ENCODE measurements at regions not wholly inside any gene's neighbourhood (a gene's known extent, or its start where the extent isn't known, plus 50 kb on each side); places are given as distances from the start of the nearest gene placed in this dataset.

GRCh38 chr2:7424481-7424880, 507.3 kb downstream of the RNF144A start:
- TF ChIP-seq ZNF274 (IDR thresholded peaks at IDR 0.05; ENCODE audit: low read depth, low read length) (no peak), SUZ12 (IDR thresholded peaks at IDR 0.05; ENCODE audit: extremely low read depth, insufficient read depth, insufficient read length) (no peak)

Measured in NT2/D1 (cell line).